ENCODE measurements at regions not wholly inside any gene's neighbourhood (a gene's known extent, or its start where the extent isn't known, plus 50 kb on each side); places are given as distances from the start of the nearest gene placed in this dataset.

- TF ChIP-seq, protein P1, sequence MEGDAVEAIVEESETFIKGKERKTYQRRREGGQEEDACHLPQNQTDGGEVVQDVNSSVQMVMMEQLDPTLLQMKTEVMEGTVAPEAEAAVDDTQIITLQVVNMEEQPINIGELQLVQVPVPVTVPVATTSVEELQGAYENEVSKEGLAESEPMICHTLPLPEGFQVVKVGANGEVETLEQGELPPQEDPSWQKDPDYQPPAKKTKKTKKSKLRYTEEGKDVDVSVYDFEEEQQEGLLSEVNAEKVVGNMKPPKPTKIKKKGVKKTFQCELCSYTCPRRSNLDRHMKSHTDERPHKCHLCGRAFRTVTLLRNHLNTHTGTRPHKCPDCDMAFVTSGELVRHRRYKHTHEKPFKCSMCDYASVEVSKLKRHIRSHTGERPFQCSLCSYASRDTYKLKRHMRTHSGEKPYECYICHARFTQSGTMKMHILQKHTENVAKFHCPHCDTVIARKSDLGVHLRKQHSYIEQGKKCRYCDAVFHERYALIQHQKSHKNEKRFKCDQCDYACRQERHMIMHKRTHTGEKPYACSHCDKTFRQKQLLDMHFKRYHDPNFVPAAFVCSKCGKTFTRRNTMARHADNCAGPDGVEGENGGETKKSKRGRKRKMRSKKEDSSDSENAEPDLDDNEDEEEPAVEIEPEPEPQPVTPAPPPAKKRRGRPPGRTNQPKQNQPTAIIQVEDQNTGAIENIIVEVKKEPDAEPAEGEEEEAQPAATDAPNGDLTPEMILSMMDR (IDR thresholded peaks at IDR 0.05; ENCODE audit: unreplicated experiment) = no peak
- Mint-ChIP-seq H3K4me3 (ENCODE audit: low read depth, unreplicated experiment) (no peak overlapping the region), H3K27me3 (ENCODE audit: unreplicated experiment) (no peaks in the 10 kb centered on the region), H3K27ac (ENCODE audit: unreplicated experiment) (no peak overlapping the region), H3K4me1 (ENCODE audit: low read depth, unreplicated experiment) (peaks cover 15% of the 10 kb centered on the region), H3K9me3 (ENCODE audit: low read depth, unreplicated experiment) (peaks cover 6% of the 10 kb centered on the region), H3K36me3 (ENCODE audit: insufficient read depth, unreplicated experiment) (no peaks in the 10 kb centered on the region)
- CTCF ChIA-PET = no interaction called here
- intact Hi-C loops (cut with micrococcal nuclease; ENCODE audit: unreplicated experiment) = loop anchor here (10.0 kb wide), 1 partner anchor 124 kb away; no protein-coding TSS in a partner anchor
- DNase-seq = no peak
- no TSS peak for BruUV-seq (replicated peaks)
Observed at GRCh38 chr2:156930423-156930822, 327.1 kb upstream of the GALNT5 start.

- H3K9me3 Mint-ChIP-seq (ENCODE audit: low read depth, unreplicated experiment) = no peaks in the 10 kb centered on the region
- intact Hi-C loops (cut with micrococcal nuclease; ENCODE audit: unreplicated experiment) = loop anchor here (10.0 kb wide), 1 partner anchor 121 kb away; no protein-coding TSS in a partner anchor
- no peak overlapping the region for H3K4me3 Mint-ChIP-seq (ENCODE audit: low read depth, unreplicated experiment)
- H3K27me3 Mint-ChIP-seq (ENCODE audit: unreplicated experiment) = no peaks in the 10 kb centered on the region
- no peaks in the 10 kb centered on the region for H3K36me3 Mint-ChIP-seq (ENCODE audit: insufficient read depth, unreplicated experiment)
- CTCF ChIA-PET = interaction anchor here (0.6 kb wide), 1 partner anchor 765 kb away, joined by 4 read pairs; no protein-coding TSS in a partner anchor
- peaks cover 18% of the 10 kb centered on the region for H3K4me1 Mint-ChIP-seq (ENCODE audit: low read depth, unreplicated experiment)
- H3K27ac Mint-ChIP-seq (ENCODE audit: unreplicated experiment) = no peak overlapping the region
- peak; percentile 25 for DNase-seq
- TF ChIP-seq, protein P1 (IDR thresholded peaks at IDR 0.05; ENCODE audit: unreplicated experiment) = no peak
- no TSS peak for BruUV-seq (replicated peaks)
Observed at GRCh38 chr2:156933645-156934225, 323.8 kb upstream of the GALNT5 start.

- H3K36me3 Mint-ChIP-seq (ENCODE audit: insufficient read depth, unreplicated experiment) = no peaks in the 10 kb centered on the region
- no peaks in the 10 kb centered on the region for H3K27me3 Mint-ChIP-seq (ENCODE audit: unreplicated experiment)
- TF ChIP-seq, protein P1 (IDR thresholded peaks at IDR 0.05; ENCODE audit: unreplicated experiment) = no peak
- no peak overlapping the region for H3K27ac Mint-ChIP-seq (ENCODE audit: unreplicated experiment)
- intact Hi-C loops (cut with micrococcal nuclease; ENCODE audit: unreplicated experiment) = loop anchor here (10.0 kb wide), 1 partner anchor 119 kb away; no protein-coding TSS in a partner anchor
- H3K4me3 Mint-ChIP-seq (ENCODE audit: low read depth, unreplicated experiment) = no peak overlapping the region
- peak; percentile 28 for DNase-seq
- H3K9me3 Mint-ChIP-seq (ENCODE audit: low read depth, unreplicated experiment) = no peaks in the 10 kb centered on the region
- H3K4me1 Mint-ChIP-seq (ENCODE audit: low read depth, unreplicated experiment) = peaks cover 18% of the 10 kb centered on the region
- CTCF ChIA-PET = no interaction called here
- BruUV-seq (replicated peaks) = no TSS peak
Observed at GRCh38 chr2:156935616-156936015, 321.9 kb upstream of the GALNT5 start.

DNA sequence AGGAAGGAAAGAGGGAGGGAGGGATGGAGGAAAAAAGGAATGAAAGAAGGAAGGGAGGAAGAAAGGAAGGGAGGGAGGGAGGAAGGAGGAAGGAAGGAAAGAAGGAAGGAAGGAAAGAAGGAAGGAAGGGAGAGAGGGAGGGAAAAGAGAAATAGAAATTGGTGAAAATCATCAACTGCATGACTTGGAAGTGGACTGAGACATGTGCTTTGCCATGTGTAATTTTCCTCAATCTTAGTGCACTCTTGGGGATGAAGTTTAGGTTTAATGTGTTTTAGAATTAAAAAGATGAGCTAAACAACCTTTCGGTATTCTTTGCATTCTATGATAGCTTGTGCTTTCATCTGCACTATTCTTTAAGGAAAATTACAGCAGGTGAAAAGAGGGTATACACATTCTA lies 320.1 kb upstream of the GALNT5 start:
- BruUV-seq (replicated peaks) = no TSS peak
- H3K4me3 Mint-ChIP-seq (ENCODE audit: low read depth, unreplicated experiment) = no peak overlapping the region
- H3K27ac Mint-ChIP-seq (ENCODE audit: unreplicated experiment) = no peak overlapping the region
- intact Hi-C loops (cut with micrococcal nuclease; ENCODE audit: unreplicated experiment) = loop anchor here (10.0 kb wide), 1 partner anchor 117 kb away; no protein-coding TSS in a partner anchor
- TF ChIP-seq, protein P1 (IDR thresholded peaks at IDR 0.05; ENCODE audit: unreplicated experiment) = no peak
- no peak for DNase-seq
- H3K9me3 Mint-ChIP-seq (ENCODE audit: low read depth, unreplicated experiment) = no peaks in the 10 kb centered on the region
- CTCF ChIA-PET = interaction anchor here (0.6 kb wide), 1 partner anchor 177 kb away, joined by 3 read pairs; no protein-coding TSS in a partner anchor
- no peaks in the 10 kb centered on the region for H3K36me3 Mint-ChIP-seq (ENCODE audit: insufficient read depth, unreplicated experiment)
- H3K27me3 Mint-ChIP-seq (ENCODE audit: unreplicated experiment) = no peaks in the 10 kb centered on the region
- peaks cover 18% of the 10 kb centered on the region for H3K4me1 Mint-ChIP-seq (ENCODE audit: low read depth, unreplicated experiment)
